GM21717 (cell line): ENCODE measurements at regions not wholly inside any gene's neighbourhood (a gene's known extent, or its start where the extent isn't known, plus 50 kb on each side); places are given as distances from the start of the nearest gene placed in this dataset.
"Not testable (repeated sequence)": the region's sequence is repeated elsewhere in the genome, so short reads cannot be mapped to it uniquely, and the experiment has no call there.

Experiments
- ATAC-seq: cut with Tn5 transposase; IDR thresholded peaks from one replicate; pipeline ENCODE4 v1.9.1; 2021; ENCODE audit warnings: mild to moderate bottlenecking, moderate library complexity; ENCODE audit not compliant: unreplicated experiment

DNA sequence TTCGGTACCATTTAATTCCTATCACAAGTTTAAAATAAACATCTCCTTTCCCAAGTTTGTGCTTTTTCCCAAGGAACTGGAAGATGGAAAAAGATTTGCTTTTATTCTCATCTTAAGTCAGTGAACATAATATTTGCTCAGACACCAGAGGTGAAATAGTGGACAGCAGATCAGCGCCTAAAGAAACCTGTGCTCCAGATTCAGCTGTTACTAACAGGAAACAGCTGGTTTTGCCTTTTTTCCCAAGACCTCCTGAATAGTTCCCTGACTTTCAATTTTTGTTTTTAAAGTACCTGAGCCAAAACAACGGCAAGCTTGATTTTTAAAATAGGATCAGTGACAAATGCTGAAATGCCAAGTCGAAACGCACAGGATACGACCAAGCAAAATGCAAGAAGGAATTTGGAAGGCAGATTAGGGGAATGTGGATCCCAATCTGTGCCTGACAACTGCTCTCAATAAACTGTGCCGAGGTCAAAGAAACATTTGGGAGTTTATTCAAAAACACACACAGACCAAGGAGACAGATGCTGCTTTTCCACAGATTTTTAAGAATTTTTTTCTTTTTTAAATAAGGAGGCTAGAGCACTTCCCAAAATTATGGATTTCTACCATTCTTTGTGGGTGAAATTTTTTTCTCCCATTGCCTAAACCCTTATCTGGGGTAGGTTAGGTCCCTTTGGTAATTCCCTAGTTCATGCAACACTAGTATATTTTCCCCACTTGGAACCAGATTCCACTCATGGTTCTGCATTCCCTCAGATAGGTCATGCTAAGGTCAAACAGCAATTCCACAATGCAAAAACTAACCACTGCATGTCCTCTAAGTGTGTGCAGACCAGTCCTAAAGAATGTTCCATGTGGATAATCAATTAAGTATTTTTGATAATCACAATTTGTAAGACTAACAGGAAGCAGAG, 121.5 kb upstream of the PDE1A start:
- no peak for ATAC-seq

DNA sequence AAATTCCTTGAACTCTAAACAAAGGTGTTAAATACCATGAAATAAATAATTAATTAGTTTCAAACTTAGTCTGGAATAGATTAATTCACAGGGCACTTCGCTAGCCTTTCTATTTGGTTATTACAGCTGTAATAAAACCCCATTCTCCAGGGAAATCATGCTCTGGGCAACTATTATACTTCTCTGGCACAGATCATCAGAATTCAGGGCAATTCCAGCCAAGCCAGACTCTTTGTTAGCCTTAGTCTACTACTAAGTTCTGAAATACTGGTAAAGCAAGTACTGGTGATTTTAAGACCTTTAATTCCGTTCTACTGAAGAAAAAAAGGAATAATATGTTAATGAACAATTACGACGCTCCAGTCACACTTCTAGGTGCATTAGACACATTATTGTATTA, 123.4 kb upstream of the PDE1A start:
- no peak for ATAC-seq

DNA sequence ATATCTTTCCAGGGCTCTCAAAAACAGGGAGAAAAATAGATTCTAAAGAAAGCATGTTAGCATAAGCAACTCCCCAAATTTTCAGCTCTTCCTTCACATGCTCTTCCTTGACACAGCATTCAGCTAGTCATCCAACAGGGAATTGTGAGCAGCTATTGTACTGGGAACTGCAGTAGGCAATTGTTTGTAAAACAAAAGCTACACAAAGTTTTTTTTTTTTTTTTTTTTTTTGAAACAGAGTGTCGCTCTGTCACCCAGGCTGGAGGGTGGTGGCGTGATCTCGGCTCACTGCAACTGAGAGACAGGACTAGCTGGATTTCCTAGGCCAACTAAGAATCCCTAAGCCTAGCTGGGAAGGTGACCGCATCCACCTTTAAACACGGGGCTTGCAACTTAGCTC, 125.4 kb upstream of the PDE1A start:
- not testable (repeated sequence) for ATAC-seq

- ATAC-seq, result not testable (repeated sequence)
These were observed 125.9 kb upstream of the PDE1A start for GRCh38 chr2:182552785-182553184.

- peak; percentile 100 for ATAC-seq
These were observed 126.6 kb upstream of the PDE1A start for GRCh38 chr2:182553483-182553882.

- ATAC-seq, result no peak
These were observed 128.1 kb upstream of the PDE1A start for GRCh38 chr2:182554950-182555349.

GRCh38 chr2:182558564-182558963, 131.7 kb upstream of the PDE1A start:
- ATAC-seq, result no peak

DNA sequence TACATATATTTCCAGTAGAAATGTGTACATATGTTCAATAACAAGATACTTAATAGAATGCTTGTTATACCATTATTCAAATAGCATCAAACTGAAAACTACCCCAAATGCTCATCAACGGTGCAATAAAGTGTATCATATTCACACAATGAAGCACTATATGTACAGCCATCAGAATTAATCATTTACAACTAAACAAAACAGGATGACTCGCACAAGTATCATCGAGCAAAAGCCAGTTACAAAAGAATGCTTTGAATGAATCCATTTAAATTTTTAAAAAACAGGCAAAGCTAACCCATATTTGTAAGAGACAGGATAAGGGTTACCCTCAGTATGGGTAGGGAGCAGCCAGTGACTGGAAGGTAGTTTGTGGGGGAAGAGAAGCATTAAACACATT, 132.8 kb upstream of the PDE1A start:
- ATAC-seq, result no peak

DNA sequence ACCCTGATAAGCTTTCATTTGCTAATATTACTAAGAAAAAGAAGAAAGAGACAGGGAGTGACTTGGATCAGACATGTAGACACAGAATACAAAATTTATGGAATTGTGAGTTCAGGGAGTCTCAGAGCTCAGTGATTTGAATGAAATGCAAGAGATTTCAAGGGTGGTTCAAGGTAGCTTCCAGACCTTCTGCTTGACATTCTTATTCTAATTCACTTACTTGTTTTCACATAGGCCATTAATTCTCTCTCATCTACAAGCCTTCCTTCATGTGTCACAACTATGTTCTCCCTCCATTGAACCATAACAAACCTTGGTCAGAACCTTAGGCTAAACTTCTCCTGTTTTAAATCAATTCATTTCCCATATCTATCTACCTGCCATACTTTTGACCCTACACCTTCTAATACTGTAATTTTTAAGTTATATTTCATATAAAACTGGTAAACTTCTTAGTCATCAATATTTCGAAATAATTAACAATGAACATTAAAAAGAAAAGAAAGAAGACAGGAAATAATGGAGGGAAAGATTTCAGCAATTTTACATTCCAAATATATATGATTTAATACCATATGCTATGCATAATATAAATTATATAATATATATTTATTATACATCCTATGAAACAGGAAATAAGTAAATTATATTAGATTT, 139.2 kb upstream of the PDE1A start:
- no peak for ATAC-seq

GRCh38 chr2:182573553-182573952, 142.5 kb upstream of the DNAJC10 start:
- no peak for ATAC-seq

DNA sequence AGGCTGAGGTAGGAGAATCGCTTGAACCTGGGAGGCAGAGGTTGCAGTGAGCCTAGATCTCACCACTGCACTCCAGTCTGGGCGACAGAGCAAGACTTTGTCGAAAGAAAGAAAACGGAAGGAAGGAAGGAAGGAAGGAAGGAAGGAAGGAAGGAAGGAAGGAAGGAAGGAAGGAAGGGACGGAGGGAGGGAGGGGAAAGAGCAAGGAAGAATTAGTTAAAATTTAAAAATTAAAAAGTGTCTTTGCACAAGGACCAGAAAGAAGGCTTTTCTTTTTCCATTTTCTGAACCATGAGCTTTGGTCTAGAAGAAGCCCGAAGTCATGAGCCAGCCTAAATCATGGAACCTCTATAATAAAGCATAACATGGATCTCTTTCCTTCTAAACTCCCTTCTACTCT, 138.2 kb upstream of the DNAJC10 start:
- ATAC-seq, result no peak

- ATAC-seq, result no peak
These were observed 134.7 kb upstream of the DNAJC10 start for GRCh38 chr2:182581196-182581935.

- no peak for ATAC-seq
These were observed 131.6 kb upstream of the DNAJC10 start for GRCh38 chr2:182584462-182584861.

DNA sequence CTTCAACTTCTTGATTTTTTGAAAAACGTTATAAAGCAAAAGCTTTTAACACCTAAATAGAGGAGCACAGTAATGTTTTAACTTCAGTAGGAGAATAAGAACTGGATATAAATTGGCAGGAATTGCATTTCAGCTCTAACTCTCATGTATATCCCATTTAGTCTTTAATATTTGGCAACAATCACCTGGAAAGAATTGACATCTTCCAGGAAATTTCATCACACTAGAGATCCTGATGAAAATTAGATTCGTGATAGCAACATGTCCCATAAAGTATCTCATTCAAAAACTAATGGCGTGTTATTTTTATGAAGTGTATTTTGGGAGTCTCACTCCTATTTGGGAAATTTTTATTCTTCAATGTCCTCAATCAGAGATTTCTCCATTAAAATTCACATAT, 131.1 kb upstream of the DNAJC10 start:
- no peak for ATAC-seq

- no peak for ATAC-seq
These were observed 130.6 kb upstream of the DNAJC10 start for GRCh38 chr2:182585430-182585829.

GRCh38 chr2:182586426-182586825, 129.6 kb upstream of the DNAJC10 start:
- ATAC-seq, result no peak

DNA sequence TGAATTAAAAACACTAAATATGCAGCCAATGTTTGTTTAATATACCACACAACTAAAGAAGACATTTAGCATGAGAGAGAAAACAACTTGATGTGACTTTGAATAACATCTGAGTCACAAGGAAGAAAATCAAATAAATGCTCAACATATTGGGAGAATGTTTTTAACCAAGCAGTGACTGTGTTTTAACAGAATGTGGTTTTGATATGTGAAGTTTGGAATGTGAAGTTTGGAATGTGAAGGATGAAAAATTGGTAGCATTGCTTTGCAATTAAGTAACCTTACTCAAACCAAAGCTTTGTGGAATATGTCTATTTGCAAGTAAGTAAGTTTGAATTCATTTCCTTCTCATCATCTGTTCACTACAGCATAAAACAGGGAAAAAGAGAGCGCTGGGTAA, 128.2 kb upstream of the DNAJC10 start:
- no peak for ATAC-seq

GRCh38 chr2:182589121-182589520, 126.9 kb upstream of the DNAJC10 start:
- no peak for ATAC-seq

GRCh38 chr2:182591774-182592173, 124.3 kb upstream of the DNAJC10 start:
- ATAC-seq, result no peak

DNA sequence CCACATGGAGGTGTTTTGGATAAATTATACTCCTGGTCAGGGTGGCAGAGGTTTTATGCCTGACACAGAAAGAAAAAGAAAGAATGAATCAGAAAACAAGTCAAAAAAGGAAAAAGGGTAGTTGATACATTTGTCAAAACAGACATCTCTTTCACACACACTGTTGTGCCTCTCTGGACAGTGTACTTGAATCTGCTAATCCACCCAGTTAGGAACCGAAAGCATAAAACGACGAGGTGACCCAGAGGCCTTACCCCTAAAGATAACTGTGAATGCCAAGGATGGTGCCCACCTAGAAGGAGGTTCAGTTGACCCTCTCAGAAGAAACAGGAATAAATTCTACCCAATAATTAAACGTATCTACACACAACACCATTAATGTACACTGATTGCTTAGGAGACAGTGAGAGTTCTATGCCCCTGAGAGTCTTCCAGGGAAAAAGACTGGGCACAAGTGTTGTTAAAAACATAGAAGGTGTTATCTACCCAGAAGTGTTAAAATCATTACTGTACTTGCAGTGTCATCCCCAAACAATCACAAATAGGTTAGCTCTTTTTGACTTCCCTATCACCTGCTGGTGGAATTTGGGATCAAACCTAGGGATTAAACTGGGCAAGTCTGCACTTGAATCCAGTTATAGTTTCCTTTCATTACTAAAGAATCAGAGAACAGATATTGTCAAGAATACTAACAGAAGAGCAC, 123.2 kb upstream of the DNAJC10 start:
- no peak for ATAC-seq

- no peak for ATAC-seq
These were observed 122.6 kb upstream of the DNAJC10 start for GRCh38 chr2:182593394-182593975.
